Lower lobe of right lung (tissue), 2 donors: ENCODE measurements at regions not wholly inside any gene's neighbourhood (a gene's known extent, or its start where the extent isn't known, plus 50 kb on each side); places are given as distances from the start of the nearest gene placed in this dataset.

Experiments used
- ATAC-seq, 2 donors: fragments of 200-7000 bp; cut with Tn5 transposase; one replicate each; pipeline ENCODE4 v1.9.1; 2020 to 2022; ENCODE audit warnings: mild to moderate bottlenecking in 2 of 2, moderate library complexity in 2 of 2
- DNase-seq: peaks from one replicate; pipeline ENCODE4 v3.0.0-alpha.2; 2020
- H3K27ac ChIP-seq: fragments of 200-600 bp; one replicate; pipeline ENCODE4 v1.8.0; 2022
- H3K27me3 ChIP-seq: fragments of 200-600 bp; one replicate; pipeline ENCODE4 v1.8.0; 2022; ENCODE audit warnings: low read depth
- H3K36me3 ChIP-seq: fragments of 200-600 bp; one replicate; pipeline ENCODE4 v1.8.0; 2022; ENCODE audit warnings: mild to moderate bottlenecking
- H3K4me1 ChIP-seq: fragments of 200-600 bp; one replicate; pipeline ENCODE4 v1.8.0; 2022
- H3K4me3 ChIP-seq: fragments of 200-600 bp; one replicate; pipeline ENCODE4 v1.8.0; 2022; ENCODE audit warnings: mild to moderate bottlenecking
- H3K9me3 ChIP-seq: fragments of 200-600 bp; one replicate; pipeline ENCODE4 v1.8.0; 2022
- intact Hi-C: fragments of 100-400 bp; cut with DNase I; formaldehyde crosslinking; loops from one replicate; pipeline ENCODE4 v1.11.0; 2022
- TF ChIP-seq, protein P1 (sequence below): fragments of 200-600 bp; IDR thresholded peaks from one replicate; pipeline ENCODE4 v1.8.0; 2022; ENCODE audit warnings: antibody characterized with exemption, mild to moderate bottlenecking
- donor health status: DM: no; HTN: yes; CAD: no; lungs with severe emphysema.

DNA sequence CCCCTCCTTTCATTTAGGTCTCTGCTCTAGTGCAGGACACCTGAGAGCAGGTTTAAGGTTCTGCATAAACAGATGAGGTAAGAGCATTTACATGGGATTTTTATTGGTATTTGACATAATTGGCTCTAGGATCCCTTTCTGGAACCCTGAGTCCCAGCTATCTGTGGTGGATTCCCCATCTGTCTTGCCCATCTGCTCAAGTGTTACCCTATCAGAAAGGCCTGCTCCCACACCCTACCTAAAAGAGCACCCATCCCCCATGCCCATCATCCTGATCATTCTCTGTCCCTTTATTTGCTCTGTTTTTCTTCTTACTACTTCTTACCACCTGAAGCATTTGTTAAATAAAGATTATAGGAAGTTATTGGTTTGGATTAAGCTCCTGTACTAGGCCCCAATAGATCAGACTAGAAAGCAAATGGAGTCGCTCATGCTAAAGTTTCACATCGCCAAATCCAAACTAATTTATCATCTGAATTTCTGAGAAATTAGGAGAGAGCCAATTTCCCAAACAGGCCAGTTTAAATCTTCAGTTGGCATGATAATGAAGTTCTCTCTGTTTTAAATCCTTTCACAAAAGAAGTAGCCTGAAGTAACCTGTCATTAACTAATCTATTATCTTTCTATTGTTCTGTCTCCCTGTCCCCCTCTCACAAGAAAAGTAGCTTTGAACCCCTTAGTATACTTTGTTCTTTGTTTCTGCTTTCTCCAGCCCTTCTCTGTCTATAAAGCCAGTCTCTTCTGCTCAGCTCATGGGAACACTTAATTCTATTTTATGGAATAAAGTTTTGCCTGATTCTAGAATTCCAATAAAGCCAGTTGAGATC, 178.6 kb downstream of the ZNF674 start:
- H3K36me3 ChIP-seq = no peaks in the 10 kb centered on the region
- TF ChIP-seq, protein P1, sequence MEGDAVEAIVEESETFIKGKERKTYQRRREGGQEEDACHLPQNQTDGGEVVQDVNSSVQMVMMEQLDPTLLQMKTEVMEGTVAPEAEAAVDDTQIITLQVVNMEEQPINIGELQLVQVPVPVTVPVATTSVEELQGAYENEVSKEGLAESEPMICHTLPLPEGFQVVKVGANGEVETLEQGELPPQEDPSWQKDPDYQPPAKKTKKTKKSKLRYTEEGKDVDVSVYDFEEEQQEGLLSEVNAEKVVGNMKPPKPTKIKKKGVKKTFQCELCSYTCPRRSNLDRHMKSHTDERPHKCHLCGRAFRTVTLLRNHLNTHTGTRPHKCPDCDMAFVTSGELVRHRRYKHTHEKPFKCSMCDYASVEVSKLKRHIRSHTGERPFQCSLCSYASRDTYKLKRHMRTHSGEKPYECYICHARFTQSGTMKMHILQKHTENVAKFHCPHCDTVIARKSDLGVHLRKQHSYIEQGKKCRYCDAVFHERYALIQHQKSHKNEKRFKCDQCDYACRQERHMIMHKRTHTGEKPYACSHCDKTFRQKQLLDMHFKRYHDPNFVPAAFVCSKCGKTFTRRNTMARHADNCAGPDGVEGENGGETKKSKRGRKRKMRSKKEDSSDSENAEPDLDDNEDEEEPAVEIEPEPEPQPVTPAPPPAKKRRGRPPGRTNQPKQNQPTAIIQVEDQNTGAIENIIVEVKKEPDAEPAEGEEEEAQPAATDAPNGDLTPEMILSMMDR = no peak
- intact Hi-C loops = no loop called here

DNA sequence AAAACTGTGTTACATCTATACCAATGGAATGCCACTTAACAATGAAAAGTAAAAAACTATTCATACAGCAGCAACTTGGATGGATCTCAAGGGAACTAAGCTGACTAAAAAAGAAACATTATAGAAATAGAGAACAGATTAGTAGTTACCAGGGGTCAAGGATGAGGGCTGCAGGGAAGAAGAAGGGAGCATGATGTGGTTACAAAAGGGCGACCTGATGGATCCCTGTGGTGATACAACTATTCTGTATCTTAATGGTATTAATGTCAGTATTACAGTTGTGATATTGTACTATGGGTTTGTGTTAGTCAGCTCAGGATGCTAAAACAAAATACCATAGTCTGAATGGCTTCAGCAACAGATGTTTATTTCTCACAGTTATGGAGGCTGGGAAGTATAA, 190.7 kb downstream of the ZNF674 start:
- H3K36me3 ChIP-seq = no peaks in the 10 kb centered on the region
- H3K4me3 ChIP-seq = no peak overlapping the region
- intact Hi-C loops = no loop called here
- H3K9me3 ChIP-seq = peaks cover 3% of the 10 kb centered on the region
- ATAC-seq (no peak), DNase-seq (no peak)
- H3K27me3 ChIP-seq = no peaks in the 10 kb centered on the region
- H3K27ac ChIP-seq = no peak overlapping the region
- TF ChIP-seq, protein P1 = no peak
- no peaks in the 10 kb centered on the region for H3K4me1 ChIP-seq

More for the DNA sequence above, 178.6 kb downstream of the ZNF674 start:
- Histone ChIP-seq H3K27me3 (no peaks in the 10 kb centered on the region), H3K27ac (no peak overlapping the region), H3K4me1 (no peaks in the 10 kb centered on the region), H3K4me3 (no peak overlapping the region), H3K9me3 (no peaks in the 10 kb centered on the region)
- DNase-seq (no peak), ATAC-seq (no peak)

DNA sequence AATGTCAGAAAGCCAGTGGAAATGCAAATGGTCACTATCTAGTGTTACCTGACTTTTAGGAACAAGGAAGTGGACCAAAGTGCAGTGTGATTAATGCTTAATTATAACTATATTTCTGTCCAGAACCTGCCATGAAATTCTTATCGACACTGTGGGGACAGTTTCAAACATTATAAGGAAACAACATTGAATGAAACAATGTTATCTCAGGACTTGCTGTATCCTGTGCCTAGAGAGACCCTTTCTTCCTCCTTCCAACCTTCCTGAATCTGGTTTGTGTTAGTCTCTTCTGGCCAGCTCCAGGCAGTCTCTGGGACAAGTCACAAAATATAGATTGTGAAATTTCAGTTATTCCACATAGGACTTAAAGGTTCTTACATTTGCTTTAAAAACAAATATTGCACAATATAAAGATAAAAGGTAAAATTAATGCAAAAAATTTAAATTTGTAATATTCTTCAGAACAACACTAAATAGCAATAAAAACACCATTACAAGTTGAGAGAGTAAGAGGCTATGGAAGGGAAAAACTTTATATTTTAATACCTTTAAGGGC, 203.4 kb downstream of the ZNF674 start:
- Histone ChIP-seq H3K9me3 (no peaks in the 10 kb centered on the region), H3K4me3 (no peak overlapping the region), H3K4me1 (no peaks in the 10 kb centered on the region), H3K27ac (no peak overlapping the region), H3K27me3 (no peaks in the 10 kb centered on the region), H3K36me3 (no peaks in the 10 kb centered on the region)
- DNase-seq = no peak
- intact Hi-C loops = no loop called here
- TF ChIP-seq, protein P1 = no peak
- ATAC-seq = no peak

DNA sequence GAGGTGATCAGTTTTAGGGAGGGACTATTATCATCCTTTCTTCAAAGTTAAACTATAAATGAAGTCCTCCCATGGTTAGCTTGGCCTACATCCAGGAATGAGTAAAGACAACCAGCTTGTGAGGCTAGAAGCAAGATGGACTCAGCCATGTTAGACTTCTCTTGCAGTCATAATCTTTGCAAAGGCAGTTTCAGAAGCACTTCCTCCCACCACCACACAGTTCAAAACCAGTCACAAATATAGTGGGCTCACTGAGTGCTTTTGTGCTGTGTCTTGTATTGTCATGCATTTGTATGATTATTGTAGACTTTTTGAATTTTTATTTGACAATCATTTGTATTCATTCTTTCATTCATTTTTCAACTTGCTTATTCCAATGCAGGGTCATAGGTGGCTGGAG, 204.5 kb downstream of the ZNF674 start:
- Histone ChIP-seq H3K27ac (no peak overlapping the region), H3K36me3 (no peaks in the 10 kb centered on the region), H3K9me3 (no peaks in the 10 kb centered on the region), H3K4me1 (no peaks in the 10 kb centered on the region), H3K27me3 (no peaks in the 10 kb centered on the region), H3K4me3 (no peak overlapping the region)
- ATAC-seq (no peak), DNase-seq (no peak)
- intact Hi-C loops = no loop called here
- TF ChIP-seq, protein P1 = no peak

DNA sequence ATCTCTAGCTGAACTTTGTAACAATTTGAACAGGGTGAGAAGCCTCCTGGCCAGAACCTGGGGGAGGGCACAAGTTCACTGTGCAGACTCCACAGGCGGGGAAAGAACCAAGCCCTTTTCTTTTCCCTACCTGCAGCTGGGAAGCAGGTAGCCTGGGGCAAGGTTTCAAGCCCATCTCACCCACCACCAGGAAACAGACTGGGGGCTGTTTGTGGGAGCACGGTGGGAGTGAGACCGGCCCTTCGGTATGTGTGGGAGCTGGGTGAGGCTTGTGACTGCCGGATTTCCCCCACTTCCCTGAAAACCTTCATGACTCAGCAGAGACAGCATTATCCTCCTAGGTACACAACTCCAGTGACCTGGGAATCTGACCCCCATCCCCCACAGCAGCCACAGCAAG, 211.7 kb downstream of the ZNF674 start:
- TF ChIP-seq, protein P1 = no peak
- H3K27ac ChIP-seq = no peak overlapping the region

More for the DNA sequence above, 211.7 kb downstream of the ZNF674 start:
- no peaks in the 10 kb centered on the region for H3K27me3 ChIP-seq
- no peak for DNase-seq
- intact Hi-C loops = no loop called here
- no peaks in the 10 kb centered on the region for H3K4me1 ChIP-seq
- no peak overlapping the region for H3K4me3 ChIP-seq
- ATAC-seq = no peak
- no peaks in the 10 kb centered on the region for H3K36me3 ChIP-seq
- H3K9me3 ChIP-seq = no peaks in the 10 kb centered on the region
